ENCODE measurements at regions not wholly inside any gene's neighbourhood (a gene's known extent, or its start where the extent isn't known, plus 50 kb on each side); places are given as distances from the start of the nearest gene placed in this dataset.

- Histone ChIP-seq H4K20me1 (ENCODE audit: low read length) (no peaks in the 10 kb centered on the region), H3K27me3 (ENCODE audit: low read length) (no peaks in the 10 kb centered on the region), H3K4me1 (ENCODE audit: insufficient read depth, low read length) (no peaks in the 10 kb centered on the region), H2AFZ (ENCODE audit: low read length) (no peak overlapping the region), H3K9me2 (replicated peaks; ENCODE audit: low read length) (no peaks in the 10 kb centered on the region), H3F3A (ENCODE audit: low read length, unreplicated experiment) (no peaks in the 10 kb centered on the region), H3K9ac (ENCODE audit: low read length) (no peak overlapping the region), H3K27ac (ENCODE audit: low read length) (no peak overlapping the region), H3K36me3 (ENCODE audit: low read depth, low read length) (no peaks in the 10 kb centered on the region), H3K79me2 (ENCODE audit: low read length) (no peaks in the 10 kb centered on the region), H3K9me3 (ENCODE audit: low read length) (no peaks in the 10 kb centered on the region), H3K4me2 (ENCODE audit: low read length) (no peak overlapping the region), H3K4me3 (ENCODE audit: low read length) (no peak overlapping the region)
- BruUV-seq (replicated peaks), result no TSS peak
- POLR2A ChIA-PET (ENCODE audit: unreplicated experiment), result no interaction called here
- ATAC-seq (no peak), DNase-seq (no peak)
- intact Hi-C loops (cut with micrococcal nuclease), result no loop called here
- no peak for TF ChIP-seq EZH2phosphoT487 (IDR thresholded peaks at IDR 0.05; ENCODE audit: borderline replicate concordance, low read length)
- TF ChIP-seq EZH2 (IDR thresholded peaks at IDR 0.05; ENCODE audit: low read length, unreplicated experiment), result no peak
- TF ChIP-seq CTCF (conservative IDR thresholded peaks at IDR 0.05; ENCODE audit: low read depth, low read length), result no peak
- CTCF ChIA-PET, result no interaction called here
These were observed 1402.0 kb downstream of the BRD1 start for GRCh38 chr22:48425641-48426040.

GRCh38 chr22:48425091-48425506, 1402.6 kb downstream of the BRD1 start:
- no peaks in the 10 kb centered on the region for H3K9me2 ChIP-seq (replicated peaks; ENCODE audit: low read length)
- no peak overlapping the region for H3K27ac ChIP-seq (ENCODE audit: low read length)
- H3K36me3 ChIP-seq (ENCODE audit: low read depth, low read length), result no peaks in the 10 kb centered on the region
- ChIA-PET POLR2A (ENCODE audit: unreplicated experiment) (no interaction called here), CTCF (no interaction called here)
- H3K4me3 ChIP-seq (ENCODE audit: low read length), result no peak overlapping the region
- no TSS peak for BruUV-seq (replicated peaks)
- H3K27me3 ChIP-seq (ENCODE audit: low read length), result no peaks in the 10 kb centered on the region
- no peak overlapping the region for H3K9ac ChIP-seq (ENCODE audit: low read length)
- H3K4me2 ChIP-seq (ENCODE audit: low read length), result no peak overlapping the region
- ATAC-seq (no peak), DNase-seq (no peak)
- no peaks in the 10 kb centered on the region for H3K79me2 ChIP-seq (ENCODE audit: low read length)
- no peak for TF ChIP-seq EZH2 (IDR thresholded peaks at IDR 0.05; ENCODE audit: low read length, unreplicated experiment)
- no peak for TF ChIP-seq CTCF (conservative IDR thresholded peaks at IDR 0.05; ENCODE audit: low read depth, low read length)
- TF ChIP-seq EZH2phosphoT487 (IDR thresholded peaks at IDR 0.05; ENCODE audit: borderline replicate concordance, low read length), result no peak
- no peaks in the 10 kb centered on the region for H3F3A ChIP-seq (ENCODE audit: low read length, unreplicated experiment)
- no peak overlapping the region for H2AFZ ChIP-seq (ENCODE audit: low read length)
- no peaks in the 10 kb centered on the region for H3K9me3 ChIP-seq (ENCODE audit: low read length)
- intact Hi-C loops (cut with micrococcal nuclease), result no loop called here
- H4K20me1 ChIP-seq (ENCODE audit: low read length), result no peaks in the 10 kb centered on the region
- no peaks in the 10 kb centered on the region for H3K4me1 ChIP-seq (ENCODE audit: insufficient read depth, low read length)

GRCh38 chr22:48424661-48425060, 1403.0 kb downstream of the BRD1 start:
- Histone ChIP-seq H3F3A (ENCODE audit: low read length, unreplicated experiment) (no peaks in the 10 kb centered on the region), H3K4me3 (ENCODE audit: low read length) (no peak overlapping the region), H3K4me1 (ENCODE audit: insufficient read depth, low read length) (no peaks in the 10 kb centered on the region), H3K9me2 (replicated peaks; ENCODE audit: low read length) (no peaks in the 10 kb centered on the region), H3K27me3 (ENCODE audit: low read length) (no peaks in the 10 kb centered on the region), H4K20me1 (ENCODE audit: low read length) (no peaks in the 10 kb centered on the region), H3K27ac (ENCODE audit: low read length) (no peak overlapping the region), H2AFZ (ENCODE audit: low read length) (no peak overlapping the region), H3K79me2 (ENCODE audit: low read length) (no peaks in the 10 kb centered on the region), H3K4me2 (ENCODE audit: low read length) (no peak overlapping the region), H3K9me3 (ENCODE audit: low read length) (no peaks in the 10 kb centered on the region), H3K36me3 (ENCODE audit: low read depth, low read length) (no peaks in the 10 kb centered on the region), H3K9ac (ENCODE audit: low read length) (no peak overlapping the region)
- DNase-seq (no peak), ATAC-seq (no peak)
- intact Hi-C loops (cut with micrococcal nuclease), result no loop called here
- BruUV-seq (replicated peaks), result no TSS peak
- CTCF ChIA-PET, result no interaction called here
- TF ChIP-seq EZH2phosphoT487 (IDR thresholded peaks at IDR 0.05; ENCODE audit: borderline replicate concordance, low read length) (no peak), CTCF (conservative IDR thresholded peaks at IDR 0.05; ENCODE audit: low read depth, low read length) (no peak), EZH2 (IDR thresholded peaks at IDR 0.05; ENCODE audit: low read length, unreplicated experiment) (no peak)
- POLR2A ChIA-PET (ENCODE audit: unreplicated experiment), result no interaction called here

Measured in PC-3 (cell line).